Erythroblast (primary cell): ENCODE measurements at regions not wholly inside any gene's neighbourhood (a gene's known extent, or its start where the extent isn't known, plus 50 kb on each side); places are given as distances from the start of the nearest gene placed in this dataset.

Experiments used
- GATA1 ChIP-seq: IDR thresholded peaks from 2 replicates; pipeline ENCODE4 v1.6.1; 2011; ENCODE audit warnings: low read depth, mild to moderate bottlenecking, control low read depth, low read length, moderate library complexity
- POLR2A ChIP-seq: IDR thresholded peaks from 2 replicates; pipeline ENCODE4 v1.6.1; 2011; ENCODE audit warnings: mild to moderate bottlenecking, low read length

DNA sequence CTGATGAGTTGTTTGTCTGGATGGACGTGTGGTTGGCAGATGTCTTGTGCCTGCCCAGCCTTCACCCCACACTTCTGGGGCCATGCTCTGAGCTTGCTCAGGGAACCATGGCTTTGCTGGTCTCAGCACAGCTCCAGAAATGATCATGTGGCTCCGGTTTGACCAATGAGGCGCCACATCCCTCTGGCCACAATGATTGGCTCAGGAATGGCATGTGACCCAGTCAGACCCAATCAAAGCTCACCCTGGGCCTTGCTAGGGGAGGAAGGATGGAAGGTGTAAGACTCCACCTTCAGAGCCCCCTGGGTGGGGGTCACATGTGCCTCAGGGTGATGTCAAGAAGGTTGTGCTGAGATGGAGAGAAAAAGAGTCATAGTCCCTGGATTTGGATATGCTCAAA lies 281.6 kb upstream of the SULF2 start:
- TF ChIP-seq POLR2A (no peak), GATA1 (no peak)
